ENCODE measurements at regions not wholly inside any gene's neighbourhood (a gene's known extent, or its start where the extent isn't known, plus 50 kb on each side); places are given as distances from the start of the nearest gene placed in this dataset.
"Not testable (repeated sequence)": the region's sequence is repeated elsewhere in the genome, so short reads cannot be mapped to it uniquely, and the experiment has no call there.

GRCh38 chr3:194189243-194189791, 53.4 kb downstream of the HES1 start:
- TF ChIP-seq CTCF (IDR thresholded peaks at IDR 0.05; ENCODE audit: low read depth, low read length), result no peak
- no peak for DNase-seq (ENCODE audit: extremely low read depth, low read depth)

- not testable (repeated sequence) for DNase-seq (ENCODE audit: extremely low read depth, low read depth)
These were observed 55.9 kb downstream of the HES1 start for GRCh38 chr3:194191850-194192249.

- TF ChIP-seq CTCF (IDR thresholded peaks at IDR 0.05; ENCODE audit: low read depth, low read length), result no peak
- DNase-seq (ENCODE audit: extremely low read depth, low read depth), result no peak
These were observed 58.3 kb downstream of the HES1 start for GRCh38 chr3:194194051-194194756.

- no peak for DNase-seq (ENCODE audit: extremely low read depth, low read depth)
- no peak for TF ChIP-seq CTCF (IDR thresholded peaks at IDR 0.05; ENCODE audit: low read depth, low read length)
These were observed 58.8 kb downstream of the HES1 start for GRCh38 chr3:194194757-194195085.

- no peak for TF ChIP-seq CTCF (IDR thresholded peaks at IDR 0.05; ENCODE audit: low read depth, low read length)
- DNase-seq (ENCODE audit: extremely low read depth, low read depth), result no peak
These were observed 59.7 kb downstream of the HES1 start for GRCh38 chr3:194195611-194196010.

- DNase-seq (ENCODE audit: extremely low read depth, low read depth), result no peak
- no peak for TF ChIP-seq CTCF (IDR thresholded peaks at IDR 0.05; ENCODE audit: low read depth, low read length)
These were observed 60.9 kb downstream of the HES1 start for GRCh38 chr3:194196876-194197275.

- no peak for TF ChIP-seq CTCF (IDR thresholded peaks at IDR 0.05; ENCODE audit: low read depth, low read length)
- DNase-seq (ENCODE audit: extremely low read depth, low read depth), result no peak
These were observed 61.5 kb downstream of the HES1 start for GRCh38 chr3:194197396-194197960.

Measured in AG09319 (cell line).